Pancreas (tissue), 10 donors: ENCODE measurements at regions not wholly inside any gene's neighbourhood (a gene's known extent, or its start where the extent isn't known, plus 50 kb on each side); places are given as distances from the start of the nearest gene placed in this dataset.

Experiments used
- ATAC-seq, 4 donors: fragments of 200-7000 bp; cut with Tn5 transposase; one replicate each; pipeline versions ENCODE4 v1.8.0 to v1.9.1; 2020; ENCODE audit warnings: mild to moderate bottlenecking in 4 of 4, moderate library complexity in 4 of 4
- DNase-seq, 6 donors: peaks; one replicate each; pipeline ENCODE4 v3.0.0-alpha.2; 2020
- FAIRE-seq: peaks from 2 replicates; lab custom pipeline; 2012; peaks lifted over from hg19 to GRCh38; lab: Jason Lieb, UNC
- H3K27ac ChIP-seq, 4 donors: fragments of 200-600 bp; sonication (generic); 1 replicate in 3 of 4; 2 replicates in 1 of 4; pipeline versions ENCODE4 v1.5.0 to v1.8.0; 2020
- H3K27me3 ChIP-seq, 4 donors: fragments of 200-600 bp; one replicate each; pipeline ENCODE4 v1.8.0; 2021
- H3K36me3 ChIP-seq, 3 donors: fragments of 200-600 bp; sonication (generic) in 1 of 3; one replicate each; pipeline versions ENCODE4 v1.5.0 to v1.8.0; 2020 to 2021
- H3K4me1 ChIP-seq, 3 donors: fragments of 200-600 bp; one replicate each; pipeline ENCODE4 v1.8.0; 2021
- H3K4me3 ChIP-seq, 4 donors: fragments of 200-600 bp; sonication (generic) in 2 of 4; one replicate each; pipeline versions ENCODE4 v1.5.0 to v1.8.0; 2020 to 2021
- H3K9me3 ChIP-seq, 4 donors: fragments of 200-600 bp; one replicate each; pipeline ENCODE4 v1.8.0; 2021
- WGBS, 2 donors: extraction: QIAGEN DNeasy Blood & Tissue Kit; methylation state at CpG; one replicate each; pipeline ENCODE4 v1.1.7; 2013; 5-methylcytosine and 5-hydroxymethylcytosine counted together
- intact Hi-C, 3 donors: fragments of 100-400 bp; cut with DNase I; formaldehyde crosslinking; loops; one replicate each; pipeline versions ENCODE4 v1.11.1 to v1.14.2; 2022
- TF ChIP-seq, protein P1 (sequence below), 4 donors: fragments of 200-600 bp; sonication (generic) in 3 of 4; IDR thresholded peaks; one replicate each; pipeline versions ENCODE4 v1.5.0 to v1.8.0; 2021; ENCODE audit warnings: antibody characterized with exemption in 4 of 4
- donor health status: healthy with polysubstance abuse.
- donor health status: DM: no; HTN: no; CAD: no; lungs with moderate emphysema.
- donor health status: DM: no; HTN: no; CAD: no.
- donor health status: control.
- donor health status: control.
- donor health status: Bipolar disorder and iron deficiency.
- donor health status: DM: yes; HTN: yes; CAD: no.
- donor health status: DM: no; HTN: no; CAD: no.
- donor health status: DM: no; HTN: no; CAD: no.
- donor health status: DM: yes; HTN: yes; CAD: no.

DNA sequence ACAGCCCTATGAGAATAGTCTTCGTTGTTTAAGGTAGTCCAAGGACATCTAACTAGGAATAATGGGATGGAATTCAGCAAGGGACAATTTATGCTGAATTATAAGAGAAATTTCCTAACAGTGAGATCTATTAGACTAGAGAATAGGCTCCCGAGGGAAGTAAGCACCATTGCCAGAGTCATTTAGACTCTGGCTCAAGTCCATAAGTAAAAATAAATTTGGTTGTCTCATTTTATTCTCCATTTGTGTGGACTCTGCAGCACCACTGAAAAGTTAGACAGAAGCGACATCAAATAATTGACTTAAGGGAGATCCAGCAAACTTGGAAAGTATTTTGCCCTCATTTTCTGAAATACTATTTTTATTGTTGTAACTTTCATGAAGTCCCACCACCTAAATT is 129.3 kb upstream of the SMIM21 start:
- Histone ChIP-seq H3K4me3 (no peak overlapping the region), H3K36me3 (no peaks in the 10 kb centered on the region), H3K27me3 (no peaks in the 10 kb centered on the region), H3K4me1 (no peaks in the 10 kb centered on the region), H3K27ac (no peak overlapping the region), H3K9me3 (no peaks in the 10 kb centered on the region)
- FAIRE-seq (no peak), DNase-seq (no peak), ATAC-seq (no peak)
- TF ChIP-seq, protein P1, sequence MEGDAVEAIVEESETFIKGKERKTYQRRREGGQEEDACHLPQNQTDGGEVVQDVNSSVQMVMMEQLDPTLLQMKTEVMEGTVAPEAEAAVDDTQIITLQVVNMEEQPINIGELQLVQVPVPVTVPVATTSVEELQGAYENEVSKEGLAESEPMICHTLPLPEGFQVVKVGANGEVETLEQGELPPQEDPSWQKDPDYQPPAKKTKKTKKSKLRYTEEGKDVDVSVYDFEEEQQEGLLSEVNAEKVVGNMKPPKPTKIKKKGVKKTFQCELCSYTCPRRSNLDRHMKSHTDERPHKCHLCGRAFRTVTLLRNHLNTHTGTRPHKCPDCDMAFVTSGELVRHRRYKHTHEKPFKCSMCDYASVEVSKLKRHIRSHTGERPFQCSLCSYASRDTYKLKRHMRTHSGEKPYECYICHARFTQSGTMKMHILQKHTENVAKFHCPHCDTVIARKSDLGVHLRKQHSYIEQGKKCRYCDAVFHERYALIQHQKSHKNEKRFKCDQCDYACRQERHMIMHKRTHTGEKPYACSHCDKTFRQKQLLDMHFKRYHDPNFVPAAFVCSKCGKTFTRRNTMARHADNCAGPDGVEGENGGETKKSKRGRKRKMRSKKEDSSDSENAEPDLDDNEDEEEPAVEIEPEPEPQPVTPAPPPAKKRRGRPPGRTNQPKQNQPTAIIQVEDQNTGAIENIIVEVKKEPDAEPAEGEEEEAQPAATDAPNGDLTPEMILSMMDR (IDR thresholded peaks at IDR 0.05) = no peak
- intact Hi-C loops = no loop called here
- WGBS, 2 donors = 58 to 72% methylated on average over 3 of the region's 3 CpGs

DNA sequence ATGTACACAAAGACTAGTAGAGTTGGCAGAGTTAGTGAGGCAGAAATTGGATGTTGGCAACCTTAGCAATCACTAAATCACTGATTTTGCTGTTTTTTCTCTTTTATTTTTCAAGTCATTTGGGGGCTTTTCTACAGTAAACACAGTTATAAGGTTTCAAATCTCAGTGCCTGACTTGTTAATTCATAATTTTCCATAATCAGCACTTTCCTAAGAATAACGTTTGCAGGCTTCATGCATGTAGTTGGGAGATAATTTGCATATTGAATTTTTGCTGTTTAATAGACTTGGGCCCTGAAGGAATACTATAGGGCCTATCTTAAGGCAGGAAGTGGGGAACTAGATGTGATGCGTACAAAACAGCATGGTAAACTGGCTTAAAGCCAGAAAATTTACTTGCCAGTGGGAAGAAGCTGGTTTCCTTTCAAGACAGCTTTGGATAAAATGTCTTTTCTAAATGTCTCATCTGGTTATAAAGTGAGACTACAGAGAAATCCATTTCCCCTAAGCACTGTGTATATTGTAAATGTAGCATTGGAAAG is 127.2 kb upstream of the SMIM21 start:
- 45 to 56% methylated on average over 2 of the region's 2 CpGs for WGBS, 2 donors
- Histone ChIP-seq H3K27ac (no peak overlapping the region), H3K4me3 (no peak overlapping the region), H3K4me1 (no peaks in the 10 kb centered on the region), H3K9me3 (no peaks in the 10 kb centered on the region), H3K36me3 (no peaks in the 10 kb centered on the region), H3K27me3 (no peaks in the 10 kb centered on the region)
- TF ChIP-seq, protein P1 (IDR thresholded peaks at IDR 0.05) = no peak
- intact Hi-C loops = no loop called here
- DNase-seq = no peak
- no peak for FAIRE-seq
- ATAC-seq = no peak

DNA sequence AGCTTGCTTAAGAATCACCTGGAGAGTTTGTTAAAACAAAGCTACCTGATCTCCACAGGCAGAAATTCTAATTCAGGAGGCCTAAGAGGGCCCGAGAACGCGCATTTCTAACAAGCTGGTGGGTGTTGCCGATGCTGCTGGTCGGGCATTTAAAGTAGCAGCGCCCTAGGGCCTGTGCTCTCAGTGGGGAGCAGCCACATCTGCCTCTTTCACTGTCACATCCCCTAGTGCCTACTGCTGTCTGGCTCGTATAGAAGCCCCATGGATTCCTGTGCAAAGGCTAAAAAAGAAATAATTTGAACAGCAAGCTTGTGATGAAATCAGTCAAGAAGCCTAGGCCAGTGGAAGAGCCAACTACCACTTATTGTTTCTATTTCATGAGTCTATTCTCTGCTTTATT is 126.7 kb upstream of the SMIM21 start:
- H3K4me3 ChIP-seq = no peak overlapping the region
- TF ChIP-seq, protein P1 (IDR thresholded peaks at IDR 0.05) = no peak
- H3K27ac ChIP-seq = no peak overlapping the region
- no peak for FAIRE-seq
- intact Hi-C loops = no loop called here
- WGBS, 2 donors = 58 to 69% methylated on average over 7 of the region's 7 CpGs
- no peaks in the 10 kb centered on the region for H3K4me1 ChIP-seq
- no peaks in the 10 kb centered on the region for H3K9me3 ChIP-seq
- no peaks in the 10 kb centered on the region for H3K27me3 ChIP-seq
- DNase-seq = no peak
- ATAC-seq = no peak
- no peaks in the 10 kb centered on the region for H3K36me3 ChIP-seq

DNA sequence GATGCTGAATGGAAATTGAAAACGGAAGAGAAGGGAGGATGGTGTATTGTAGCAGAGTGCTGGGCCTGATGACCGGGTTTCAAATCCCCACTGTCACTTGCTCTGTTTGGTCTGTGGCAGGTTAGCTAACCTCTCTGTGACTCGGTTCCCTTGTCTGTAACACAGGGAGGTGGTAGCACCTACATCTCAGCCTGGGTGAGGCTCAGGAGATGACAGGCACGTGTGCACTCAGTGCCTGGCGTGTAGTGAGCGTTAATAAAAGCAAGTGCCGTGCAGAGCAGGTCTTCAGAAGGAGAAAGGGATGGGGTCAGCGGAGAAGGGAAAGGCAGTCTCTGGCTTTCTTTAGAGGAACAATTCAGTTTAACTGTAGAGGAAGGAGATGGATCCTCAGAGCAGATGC is 125.5 kb upstream of the SMIM21 start:
- Histone ChIP-seq H3K27ac (no peak overlapping the region), H3K4me3 (no peak overlapping the region), H3K27me3 (no peaks in the 10 kb centered on the region), H3K36me3 (no peaks in the 10 kb centered on the region), H3K9me3 (no peaks in the 10 kb centered on the region), H3K4me1 (no peaks in the 10 kb centered on the region)
- WGBS, 2 donors = 67 to 78% methylated on average over 8 of the region's 8 CpGs
- DNase-seq (no peak), ATAC-seq (no peak), FAIRE-seq (no peak)
- TF ChIP-seq, protein P1 (IDR thresholded peaks at IDR 0.05) = no peak
- intact Hi-C loops = no loop called here

DNA sequence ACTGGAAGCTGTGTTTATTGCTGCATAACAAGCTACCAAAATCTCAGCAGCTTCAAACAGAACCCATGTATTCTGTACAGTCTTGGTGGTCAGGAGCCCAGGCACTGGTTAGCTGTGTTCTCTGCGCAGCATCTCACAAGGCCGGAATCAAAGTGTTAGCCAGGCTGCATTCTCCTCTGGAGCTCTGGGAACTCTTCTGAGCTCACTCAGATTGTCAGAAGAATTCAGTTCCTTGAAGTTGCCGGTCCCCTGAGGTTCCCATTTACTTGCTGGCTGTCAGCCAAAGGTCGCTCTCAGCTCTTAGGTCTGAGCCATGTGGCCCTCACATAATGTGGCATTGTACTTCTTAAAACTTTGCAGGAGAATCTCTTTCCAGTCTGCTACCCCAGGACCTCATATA is 123.6 kb upstream of the SMIM21 start:
- WGBS, 2 donors = 39 to 43% methylated on average over 4 of the region's 4 CpGs
- DNase-seq (no peak), FAIRE-seq (no peak), ATAC-seq (no peak)
- no peak overlapping the region for H3K27ac ChIP-seq
- no peaks in the 10 kb centered on the region for H3K36me3 ChIP-seq
- TF ChIP-seq, protein P1 (IDR thresholded peaks at IDR 0.05) = no peak
- H3K27me3 ChIP-seq = no peaks in the 10 kb centered on the region
- intact Hi-C loops = no loop called here
- no peak overlapping the region for H3K4me3 ChIP-seq
- no peaks in the 10 kb centered on the region for H3K4me1 ChIP-seq
- H3K9me3 ChIP-seq = no peaks in the 10 kb centered on the region
